CD4-positive, CD25-positive, alpha-beta regulatory T cell (primary cell): ENCODE measurements at regions not wholly inside any gene's neighbourhood (a gene's known extent, or its start where the extent isn't known, plus 50 kb on each side); places are given as distances from the start of the nearest gene placed in this dataset.

Source experiments
- ATAC-seq, 2 donors: fragments of 150-1000 bp; cut with Tn5 transposase; one replicate each; pipeline ENCODE4 v1.10.0; 2021; ENCODE audit warnings: low read depth in 2 of 2, moderate number of reproducible peaks in 2 of 2, moderate library complexity in 1 of 2
- DNase-seq, 3 donors: peaks; one replicate each; pipeline versions ENCODE4 v3.0.0 to v3.0.0-alpha.2; 2012 to 2022; ENCODE audit warnings: mixed read lengths in 1 of 3
- H3K27ac ChIP-seq: one replicate; pipeline ENCODE4 v1.7.0; 2013; ENCODE audit warnings: mild to moderate bottlenecking, low read length; ENCODE audit not compliant: insufficient read depth, poor library complexity, severe bottlenecking
- H3K27me3 ChIP-seq: one replicate; pipeline ENCODE4 v1.7.0; 2013; ENCODE audit warnings: low read length; ENCODE audit not compliant: control insufficient read depth, insufficient read depth
- H3K36me3 ChIP-seq: one replicate; pipeline ENCODE4 v1.7.0; 2013; ENCODE audit warnings: mild to moderate bottlenecking, low read length, moderate library complexity; ENCODE audit not compliant: control insufficient read depth, insufficient read depth
- H3K4me1 ChIP-seq: 2 replicates; pipeline ENCODE4 v1.7.0; 2013; ENCODE audit warnings: mild to moderate bottlenecking, low read length; ENCODE audit not compliant: insufficient read depth, control insufficient read depth, poor library complexity, severe bottlenecking
- H3K4me3 ChIP-seq: one replicate; pipeline ENCODE4 v1.7.0; 2013; ENCODE audit warnings: low read depth, mild to moderate bottlenecking, low read length, moderate library complexity
- H3K9me3 ChIP-seq, 2 experiments: 1 replicate in 1 of 2; 2 replicates in 1 of 2; pipeline ENCODE4 v1.7.0; 2013; ENCODE audit warnings: low read length in 2 of 2, mild to moderate bottlenecking in 1 of 2, moderate library complexity in 1 of 2; ENCODE audit not compliant: control insufficient read depth in 2 of 2
- H3K27ac Mint-ChIP-seq, 3 donors: one replicate each; pipeline ENCODE4 v1.8.0; 2020 to 2022; ENCODE audit warnings: mild to moderate bottlenecking in 3 of 3, mixed read lengths in 3 of 3, moderate library complexity in 2 of 3
- H3K27me3 Mint-ChIP-seq: one replicate; pipeline ENCODE4 v1.8.0; 2022; ENCODE audit warnings: mild to moderate bottlenecking, mixed read lengths
- H3K36me3 Mint-ChIP-seq: one replicate; pipeline ENCODE4 v1.8.0; 2020; ENCODE audit warnings: mixed read lengths
- H3K4me1 Mint-ChIP-seq, 4 donors: one replicate each; pipeline ENCODE4 v1.8.0; 2020 to 2022; ENCODE audit warnings: mixed read lengths in 4 of 4, mild to moderate bottlenecking in 1 of 4
- H3K4me3 Mint-ChIP-seq, 4 donors: one replicate each; pipeline ENCODE4 v1.8.0; 2020 to 2022; ENCODE audit warnings: mild to moderate bottlenecking in 4 of 4, mixed read lengths in 4 of 4, moderate library complexity in 3 of 4
- H3K9me3 Mint-ChIP-seq, 7 donors: one replicate each; pipeline ENCODE4 v1.8.0; 2020 to 2022; ENCODE audit warnings: mixed read lengths in 7 of 7, mild to moderate bottlenecking in 3 of 7, moderate library complexity in 2 of 7

DNA sequence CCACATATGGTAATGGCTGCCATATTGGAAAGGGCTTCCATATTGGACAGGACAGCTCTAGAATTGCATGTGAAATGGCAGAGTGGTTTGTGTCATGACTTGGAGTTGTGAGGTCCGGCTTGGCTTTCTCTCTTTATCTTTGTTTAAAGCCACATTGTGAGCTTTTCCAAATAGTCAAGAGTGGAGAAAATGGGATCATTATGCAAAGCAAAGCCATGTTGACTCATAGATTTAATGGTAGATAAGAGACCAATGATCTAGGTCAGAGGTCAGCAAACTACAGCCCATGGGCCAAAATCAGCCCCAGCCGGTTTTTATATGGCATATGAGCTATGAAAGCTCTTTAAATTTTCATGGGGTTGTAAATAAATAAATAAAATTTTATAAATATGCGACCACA lies 449.1 kb downstream of the BCL11B start:
- Histone ChIP-seq H3K9me3 (no peaks in the 10 kb centered on the region), H3K27me3 (no peaks in the 10 kb centered on the region), H3K4me1 (no peaks in the 10 kb centered on the region), H3K36me3 (no peaks in the 10 kb centered on the region), H3K27ac (no peak overlapping the region), H3K4me3 (no peak overlapping the region)
- peaks cover 0 to 14% (median 4%) of the 10 kb centered on the region in 4 donors for H3K4me1 Mint-ChIP-seq
- no peaks in the 10 kb centered on the region for H3K36me3 Mint-ChIP-seq
- no peak for ATAC-seq
- H3K9me3 Mint-ChIP-seq: peaks cover 0 to 2% (median 0%) of the 10 kb centered on the region in 7 donors
- no peak for DNase-seq
- H3K4me3 Mint-ChIP-seq: no peak overlapping the region
- H3K27me3 Mint-ChIP-seq: no peaks in the 10 kb centered on the region
- no peak overlapping the region for H3K27ac Mint-ChIP-seq

DNA sequence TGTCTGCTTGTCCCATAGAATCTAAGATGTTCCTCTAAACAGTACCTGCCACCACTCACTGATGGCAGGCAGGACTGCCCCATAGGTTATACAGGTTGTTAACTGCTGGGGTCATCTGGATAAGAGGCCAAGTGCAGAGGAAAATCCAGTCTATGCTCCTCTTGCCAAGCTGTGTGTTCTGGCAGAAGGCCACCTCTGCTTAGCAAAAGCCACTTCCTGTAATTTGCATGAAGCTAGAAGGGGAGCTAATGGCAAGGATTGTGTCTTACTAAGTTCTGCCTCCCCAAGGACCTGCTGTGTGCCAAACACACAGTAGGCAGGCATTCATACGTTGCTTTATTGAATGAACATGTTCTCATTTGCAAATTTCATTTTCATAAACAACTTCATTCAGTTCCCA lies 445.4 kb downstream of the BCL11B start:
- no peak for ATAC-seq
- peaks cover 0 to 2% (median 0%) of the 10 kb centered on the region in 7 donors for H3K9me3 Mint-ChIP-seq

DNA sequence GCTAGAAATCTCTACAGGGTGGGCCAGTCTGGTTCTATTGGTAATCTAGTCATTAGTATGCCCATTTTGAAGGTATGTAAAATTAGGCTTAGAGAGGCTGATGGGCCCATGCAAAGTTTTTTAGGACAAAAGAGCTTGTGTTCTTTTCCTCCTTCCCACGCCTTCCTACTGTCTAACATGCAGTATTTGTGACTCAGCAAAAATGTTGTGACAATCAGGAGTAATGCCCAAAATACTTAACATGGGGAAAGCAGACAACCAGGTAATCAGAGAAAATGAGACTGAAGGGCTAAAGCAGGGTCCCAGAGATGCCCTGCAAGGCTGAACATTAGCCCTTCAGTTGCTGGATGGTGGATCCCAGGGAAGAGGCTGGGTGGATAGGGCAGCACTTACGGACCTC lies 437.9 kb downstream of the BCL11B start:
- Histone ChIP-seq H3K27ac (no peak overlapping the region), H3K4me1 (no peaks in the 10 kb centered on the region), H3K36me3 (no peaks in the 10 kb centered on the region), H3K4me3 (no peak overlapping the region), H3K27me3 (no peaks in the 10 kb centered on the region), H3K9me3 (no peaks in the 10 kb centered on the region)
- Mint-ChIP-seq H3K4me1 (no peaks in the 10 kb centered on the region), H3K27me3 (no peaks in the 10 kb centered on the region), H3K4me3 (no peak overlapping the region), H3K9me3 (no peaks in the 10 kb centered on the region), H3K27ac (peak overlapping the region in 2 of 3 donors; percentile 12 to 55), H3K36me3 (no peaks in the 10 kb centered on the region)
- ATAC-seq (no peak), DNase-seq (no peak)

More for the DNA sequence above, 445.4 kb downstream of the BCL11B start:
- H3K36me3 ChIP-seq: no peaks in the 10 kb centered on the region
- DNase-seq: peak in 1 of 3 donors; percentile 39
- H3K27ac Mint-ChIP-seq: no peak overlapping the region
- H3K4me1 ChIP-seq: no peaks in the 10 kb centered on the region
- peaks cover 0 to 14% (median 3%) of the 10 kb centered on the region in 4 donors for H3K4me1 Mint-ChIP-seq
- H3K9me3 ChIP-seq: no peaks in the 10 kb centered on the region
- H3K27ac ChIP-seq: no peak overlapping the region
- H3K4me3 Mint-ChIP-seq: no peak overlapping the region
- no peak overlapping the region for H3K4me3 ChIP-seq
- no peaks in the 10 kb centered on the region for H3K36me3 Mint-ChIP-seq
- no peaks in the 10 kb centered on the region for H3K27me3 Mint-ChIP-seq
- no peaks in the 10 kb centered on the region for H3K27me3 ChIP-seq

DNA sequence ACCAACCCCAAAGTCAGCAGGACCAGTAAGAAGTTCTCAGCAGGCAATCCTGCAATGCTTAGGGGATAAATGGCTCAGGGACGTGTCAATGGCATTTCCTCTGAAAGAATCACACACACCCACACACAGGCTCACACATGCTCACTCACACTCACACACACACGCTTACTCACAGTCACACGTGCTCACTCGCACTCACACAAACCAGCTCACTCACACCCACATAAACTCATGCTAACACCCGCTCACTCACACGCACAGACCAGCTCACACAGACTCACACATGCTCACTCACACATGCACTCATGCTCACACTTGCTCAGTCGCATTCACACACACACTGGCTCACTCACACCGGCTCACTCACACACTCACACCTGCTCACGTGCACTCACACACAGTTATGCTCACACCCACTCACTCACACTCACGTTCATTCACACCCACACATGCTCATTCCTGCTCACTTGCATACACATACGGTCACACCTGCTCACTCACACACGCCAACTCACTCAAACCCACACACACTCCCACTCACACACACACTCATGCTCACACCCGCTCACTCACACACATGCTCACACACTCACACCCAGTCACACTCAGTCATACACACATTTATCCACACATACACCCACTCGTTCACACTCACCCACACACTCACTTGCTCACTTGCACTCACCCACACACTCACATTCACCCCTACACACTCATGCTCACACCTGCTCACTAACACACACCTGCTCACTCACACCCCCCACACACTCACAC lies 436.8 kb downstream of the BCL11B start:
- Mint-ChIP-seq H3K9me3 (no peaks in the 10 kb centered on the region), H3K4me1 (no peaks in the 10 kb centered on the region), H3K27ac (no peak overlapping the region), H3K36me3 (no peaks in the 10 kb centered on the region), H3K27me3 (no peaks in the 10 kb centered on the region), H3K4me3 (no peak overlapping the region)
- Histone ChIP-seq H3K4me3 (no peak overlapping the region), H3K9me3 (no peaks in the 10 kb centered on the region), H3K27ac (no peak overlapping the region), H3K4me1 (no peaks in the 10 kb centered on the region), H3K27me3 (no peaks in the 10 kb centered on the region), H3K36me3 (no peaks in the 10 kb centered on the region)
- DNase-seq (no peak), ATAC-seq (no peak)

DNA sequence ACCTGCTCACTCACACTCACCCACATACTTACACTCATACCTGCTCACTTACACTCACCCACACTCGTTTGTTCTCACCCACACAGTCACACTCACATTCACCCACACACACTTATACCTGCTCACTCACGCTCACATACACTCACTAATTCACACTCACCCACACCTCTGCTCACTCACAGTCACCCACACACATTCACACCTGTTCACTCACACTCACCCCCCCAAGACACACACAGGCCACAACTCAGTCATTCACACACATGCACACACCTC lies 436.2 kb downstream of the BCL11B start:
- Mint-ChIP-seq H3K36me3 (no peaks in the 10 kb centered on the region), H3K4me1 (no peaks in the 10 kb centered on the region), H3K27ac (no peak overlapping the region), H3K4me3 (no peak overlapping the region), H3K27me3 (no peaks in the 10 kb centered on the region), H3K9me3 (no peaks in the 10 kb centered on the region)
- Histone ChIP-seq H3K27me3 (no peaks in the 10 kb centered on the region), H3K9me3 (no peaks in the 10 kb centered on the region), H3K4me1 (no peaks in the 10 kb centered on the region), H3K4me3 (no peak overlapping the region), H3K36me3 (no peaks in the 10 kb centered on the region), H3K27ac (no peak overlapping the region)
- DNase-seq (no peak), ATAC-seq (no peak)

DNA sequence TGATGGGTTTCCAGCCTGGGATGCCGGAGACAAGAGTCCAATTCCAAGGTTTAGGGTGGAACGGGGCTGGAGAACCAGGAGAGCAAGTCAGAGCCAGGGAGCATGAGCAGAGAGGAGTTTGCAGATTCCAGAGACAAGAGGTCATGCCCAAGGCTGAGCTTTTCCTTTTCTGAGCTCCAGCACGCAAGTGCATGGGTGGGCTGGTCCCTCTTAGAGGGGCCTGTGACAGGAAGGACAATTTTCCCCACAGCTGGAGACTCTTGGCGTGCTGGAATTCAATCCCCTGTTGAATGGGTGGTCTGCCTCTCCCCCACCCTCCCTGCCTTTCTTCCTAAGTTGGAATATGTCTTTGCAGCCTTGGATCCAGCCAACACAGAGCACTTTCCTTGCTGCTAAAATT lies 431.9 kb downstream of the BCL11B start:
- Mint-ChIP-seq H3K27ac (no peak overlapping the region), H3K4me1 (peaks cover 3 to 9% (median 5%) of the 10 kb centered on the region in 4 donors), H3K4me3 (no peak overlapping the region), H3K27me3 (peaks cover 5% of the 10 kb centered on the region), H3K36me3 (no peaks in the 10 kb centered on the region), H3K9me3 (no peaks in the 10 kb centered on the region)
- Histone ChIP-seq H3K27ac (no peak overlapping the region), H3K27me3 (no peaks in the 10 kb centered on the region), H3K4me3 (no peak overlapping the region), H3K4me1 (no peaks in the 10 kb centered on the region), H3K9me3 (no peaks in the 10 kb centered on the region), H3K36me3 (no peaks in the 10 kb centered on the region)
- no peak for DNase-seq
- no peak for ATAC-seq

DNA sequence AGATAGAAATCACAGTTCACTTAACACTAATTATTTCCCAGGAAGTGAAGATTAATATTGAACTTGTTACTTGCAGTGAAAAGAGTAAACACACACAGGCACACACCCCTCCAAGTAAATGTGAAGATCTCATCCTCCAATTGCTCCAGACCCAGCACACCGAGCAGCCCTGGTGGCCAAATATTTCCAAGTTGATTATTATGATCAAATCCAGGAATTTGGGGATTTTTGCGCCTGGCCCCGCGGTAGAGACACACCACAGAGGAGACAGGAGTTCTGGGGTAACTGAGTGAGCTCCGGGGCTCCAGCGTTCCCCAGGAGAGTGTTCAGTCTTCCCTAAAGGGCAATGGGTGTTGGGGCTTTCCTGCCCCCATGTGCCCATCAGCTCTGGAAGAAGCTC lies 431.5 kb downstream of the BCL11B start:
- ATAC-seq: no peak
- H3K36me3 ChIP-seq: no peaks in the 10 kb centered on the region
- Mint-ChIP-seq H3K27me3 (peaks cover 5% of the 10 kb centered on the region), H3K27ac (peak overlapping the region in 1 of 3 donors; percentile 14), H3K9me3 (no peaks in the 10 kb centered on the region), H3K4me3 (no peak overlapping the region), H3K36me3 (no peaks in the 10 kb centered on the region), H3K4me1 (peaks cover 3 to 9% (median 5%) of the 10 kb centered on the region in 4 donors)
- no peaks in the 10 kb centered on the region for H3K4me1 ChIP-seq
- H3K27me3 ChIP-seq: no peaks in the 10 kb centered on the region
- DNase-seq: no peak
- no peak overlapping the region for H3K4me3 ChIP-seq
- no peaks in the 10 kb centered on the region for H3K9me3 ChIP-seq
- H3K27ac ChIP-seq: no peak overlapping the region

DNA sequence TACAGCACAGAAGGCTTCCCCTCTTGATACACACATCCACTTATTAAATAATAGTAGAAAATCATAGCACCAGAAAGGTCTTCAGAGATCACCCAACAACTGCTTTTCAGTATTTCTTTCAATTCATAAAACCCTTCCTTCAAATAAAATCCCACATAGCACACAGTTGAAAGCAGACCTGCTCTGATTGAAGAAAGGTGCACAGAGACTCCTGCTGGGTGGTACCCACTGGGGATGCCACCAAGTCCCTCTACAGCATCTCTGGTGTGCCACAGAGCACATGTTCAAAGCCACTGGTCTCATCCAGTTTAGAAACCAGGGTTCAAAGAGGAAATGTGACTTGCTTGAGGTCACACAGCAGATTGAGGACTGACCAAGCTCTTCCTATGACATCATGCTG lies 427.5 kb downstream of the BCL11B start:
- Histone ChIP-seq H3K27ac (no peak overlapping the region), H3K9me3 (no peaks in the 10 kb centered on the region), H3K27me3 (peaks cover 2% of the 10 kb centered on the region), H3K4me1 (no peaks in the 10 kb centered on the region), H3K4me3 (no peak overlapping the region), H3K36me3 (no peaks in the 10 kb centered on the region)
- Mint-ChIP-seq H3K36me3 (no peaks in the 10 kb centered on the region), H3K9me3 (peaks cover 0 to 2% (median 0%) of the 10 kb centered on the region in 7 donors), H3K27ac (peak overlapping the region in 1 of 3 donors; percentile 3), H3K4me3 (no peak overlapping the region), H3K27me3 (peaks cover 5% of the 10 kb centered on the region), H3K4me1 (peaks cover 3 to 9% (median 5%) of the 10 kb centered on the region in 4 donors)
- DNase-seq (no peak), ATAC-seq (no peak)
